HEK293 (cell line): ENCODE measurements at regions not wholly inside any gene's neighbourhood (a gene's known extent, or its start where the extent isn't known, plus 50 kb on each side); places are given as distances from the start of the nearest gene placed in this dataset.

Experiments
- CTCF ChIA-PET: fragments of 350-600 bp; formaldehyde crosslinking; extraction: SDS; loops from one replicate; lab custom pipeline; 2021; ENCODE audit warnings: antibody characterized with exemption; lab: Yijun Ruan, JAX
- POLR2A ChIA-PET: fragments of 300-600 bp; formaldehyde crosslinking; extraction: SDS; loops from one replicate; lab custom pipeline; 2020; ENCODE audit warnings: antibody characterized with exemption, inconsistent platforms; lab: Yijun Ruan, JAX
- H3K27ac ChIP-seq: fragments of 200-500 bp; sonication (Bioruptor generic); 2 replicates; pipeline ENCODE4 v1.5.1; 2014; ENCODE audit warnings: low read depth, low read length, control low read depth, inconsistent platforms; ENCODE audit errors: extremely low read depth
- H3K36me3 ChIP-seq, 2 experiments: fragments of 200-500 bp in 1 of 2; sonication (Bioruptor generic) in 1 of 2; 1 replicate in 1 of 2; 2 replicates in 1 of 2; pipeline ENCODE4 v1.5.1; 2014 to 2017; ENCODE audit warnings: inconsistent platforms in 2 of 2, low read length in 2 of 2; ENCODE audit not compliant: control insufficient read depth in 2 of 2, insufficient read depth in 1 of 2
- H3K4me1 ChIP-seq: fragments of 200-500 bp; sonication (Bioruptor generic); 2 replicates; pipeline ENCODE4 v1.5.1; 2014; ENCODE audit warnings: mild to moderate bottlenecking, low read length, inconsistent platforms; ENCODE audit not compliant: control insufficient read depth, insufficient read depth
- H3K4me3 ChIP-seq: 2 replicates; pipeline ENCODE4 v1.5.1; 2011; ENCODE audit warnings: low read depth, mild to moderate bottlenecking, control low read depth, low read length, moderate library complexity
- H3K9me3 ChIP-seq: fragments of 200-500 bp; sonication (Bioruptor generic); 2 replicates; pipeline ENCODE4 v1.5.1; 2014; ENCODE audit warnings: low read depth, low read length, inconsistent platforms; ENCODE audit not compliant: control insufficient read depth, insufficient read depth
- INSM2 ChIP-seq: fragments of 450-650 bp; formaldehyde crosslinking; IDR thresholded peaks from 2 replicates; pipeline ENCODE4 v1.5.1; 2016; ENCODE audit warnings: missing biosample characterization, missing genetic modification characterization
- PRDM1 ChIP-seq: fragments of 450-650 bp; formaldehyde crosslinking; IDR thresholded peaks from 2 replicates; pipeline ENCODE4; 2016; ENCODE audit warnings: missing biosample characterization, missing genetic modification characterization
- SP7 ChIP-seq: fragments of 450-650 bp; formaldehyde crosslinking; IDR thresholded peaks from 2 replicates; pipeline ENCODE4 v1.5.1; 2016; ENCODE audit warnings: missing biosample characterization, missing genetic modification characterization
- YY1 ChIP-seq: fragments of 450-650 bp; formaldehyde crosslinking; IDR thresholded peaks from 2 replicates; pipeline ENCODE4 v1.5.1; 2018; ENCODE audit warnings: missing biosample characterization, missing genetic modification characterization
- ZBTB11 ChIP-seq: fragments of 450-650 bp; formaldehyde crosslinking; conservative IDR thresholded peaks from 2 replicates; pipeline ENCODE4 v1.5.1; 2016; ENCODE audit warnings: low read depth, missing biosample characterization, missing genetic modification characterization
- ZBTB17 ChIP-seq: fragments of 450-650 bp; formaldehyde crosslinking; IDR thresholded peaks from 2 replicates; pipeline ENCODE4 v1.5.1; 2016; ENCODE audit warnings: missing biosample characterization, missing genetic modification characterization
- ZBTB49 ChIP-seq: fragments of 450-650 bp; formaldehyde crosslinking; IDR thresholded peaks from 2 replicates; pipeline ENCODE4 v1.5.1; 2016; ENCODE audit warnings: missing biosample characterization, missing genetic modification characterization, low read depth
- ZNF114 ChIP-seq: fragments of 450-650 bp; formaldehyde crosslinking; IDR thresholded peaks from 2 replicates; pipeline ENCODE4 v1.5.0; 2017; ENCODE audit warnings: missing biosample characterization, missing genetic modification characterization
- ZNF155 ChIP-seq: fragments of 450-650 bp; formaldehyde crosslinking; IDR thresholded peaks from 2 replicates; pipeline ENCODE4 v1.5.1; 2016; ENCODE audit warnings: missing biosample characterization, missing genetic modification characterization
- ZNF280D ChIP-seq: fragments of 450-650 bp; formaldehyde crosslinking; IDR thresholded peaks from 2 replicates; pipeline ENCODE4 v1.5.1; 2016; ENCODE audit warnings: missing biosample characterization, missing genetic modification characterization
- ZNF518A ChIP-seq: fragments of 450-650 bp; formaldehyde crosslinking; conservative IDR thresholded peaks from 2 replicates; pipeline ENCODE4 v1.5.1; 2016; ENCODE audit warnings: low read depth, missing biosample characterization, missing genetic modification characterization
- ZNF561 ChIP-seq: fragments of 450-650 bp; IDR thresholded peaks from 2 replicates; pipeline ENCODE4 v1.5.1; 2018; ENCODE audit warnings: missing biosample characterization, missing genetic modification characterization, borderline replicate concordance
- ZNF621 ChIP-seq: fragments of 450-650 bp; formaldehyde crosslinking; IDR thresholded peaks from 2 replicates; pipeline ENCODE4 v1.5.1; 2017; ENCODE audit warnings: missing biosample characterization, missing genetic modification characterization
- ZNF837 ChIP-seq: fragments of 450-650 bp; formaldehyde crosslinking; IDR thresholded peaks from 2 replicates; pipeline ENCODE4 v1.5.1; 2016; ENCODE audit warnings: missing biosample characterization, missing genetic modification characterization

GRCh38 chr15:92565351-92566125 lies 90.0 kb downstream of the FAM174B start:
- ChIA-PET POLR2A (no interaction called here), CTCF (interaction anchor here (0.6 kb wide), 1 partner anchor 58 kb away, joined by 3 read pairs; no protein-coding TSS in a partner anchor)
- no peaks in the 10 kb centered on the region for H3K4me1 ChIP-seq
- no peaks in the 10 kb centered on the region for H3K9me3 ChIP-seq
- no peak overlapping the region for H3K27ac ChIP-seq
- TF ChIP-seq ZNF518A (tag by site-specific recombination) (no peak), PRDM1 (no peak), ZNF155 (tag by site-specific recombination) (no peak), ZNF561 (tag by site-specific recombination) (no peak), ZBTB11 (tag by site-specific recombination) (no peak), YY1 (tag by site-specific recombination) (no peak), ZBTB49 (tag by site-specific recombination) (no peak), SP7 (tag by site-specific recombination) (no peak), INSM2 (tag by site-specific recombination) (no peak), ZNF114 (tag by site-specific recombination) (no peak), ZNF621 (tag by site-specific recombination) (no peak), ZBTB17 (tag by site-specific recombination) (no peak), ZNF280D (tag by site-specific recombination) (no peak), ZNF837 (tag by site-specific recombination) (no peak)
- no peaks in the 10 kb centered on the region for H3K36me3 ChIP-seq
- H3K4me3 ChIP-seq, result no peak overlapping the region
